ENCODE measurements at regions not wholly inside any gene's neighbourhood (a gene's known extent, or its start where the extent isn't known, plus 50 kb on each side); places are given as distances from the start of the nearest gene placed in this dataset.
"Not testable (repeated sequence)": the region's sequence is repeated elsewhere in the genome, so short reads cannot be mapped to it uniquely, and the experiment has no call there.

DNA sequence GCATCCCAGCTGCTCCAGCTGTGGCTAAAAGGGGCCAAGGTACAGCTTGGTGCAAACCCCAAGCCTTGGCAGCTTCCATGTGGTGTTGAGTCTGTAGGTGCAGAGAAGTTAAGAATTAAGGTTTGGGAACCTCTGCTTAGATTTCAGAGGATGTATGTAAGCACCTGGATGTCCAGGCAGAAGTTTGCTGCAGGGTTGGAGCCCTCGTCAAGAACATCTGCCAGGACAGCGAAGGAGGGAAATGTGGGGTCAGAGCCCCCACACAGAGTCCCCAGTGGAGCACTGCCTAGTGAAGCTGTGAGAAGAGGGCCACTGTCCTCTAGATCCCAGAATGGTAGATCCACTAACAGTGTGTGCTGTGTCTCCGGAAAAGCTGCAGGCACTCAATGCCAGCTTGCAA, 236.2 kb upstream of the ADRA1B start:
- DNase-seq (ENCODE audit: low read depth in 4 of 4, low spot score in 3 of 4): no peak

DNA sequence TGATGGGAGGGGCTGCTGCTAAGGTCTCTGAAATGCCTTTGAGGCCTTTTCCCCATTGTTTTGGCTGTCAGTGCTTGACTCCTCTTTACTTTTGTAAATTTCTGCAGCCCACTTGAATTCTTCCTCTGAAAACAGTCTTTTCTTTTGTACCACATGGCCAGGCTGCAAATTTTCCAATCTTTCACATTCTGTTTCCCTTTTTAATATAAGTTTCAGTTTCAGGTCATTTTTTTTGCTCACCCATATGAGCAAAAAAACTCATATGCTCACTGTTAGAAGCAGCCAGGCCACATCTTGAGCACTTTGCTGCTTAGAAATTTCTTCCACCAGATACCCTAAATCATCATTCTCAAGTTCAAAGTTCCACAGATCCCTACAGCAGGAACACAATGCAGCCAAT, 234.6 kb upstream of the ADRA1B start:
- no peak for DNase-seq (ENCODE audit: low read depth in 4 of 4, low spot score in 3 of 4)

DNA sequence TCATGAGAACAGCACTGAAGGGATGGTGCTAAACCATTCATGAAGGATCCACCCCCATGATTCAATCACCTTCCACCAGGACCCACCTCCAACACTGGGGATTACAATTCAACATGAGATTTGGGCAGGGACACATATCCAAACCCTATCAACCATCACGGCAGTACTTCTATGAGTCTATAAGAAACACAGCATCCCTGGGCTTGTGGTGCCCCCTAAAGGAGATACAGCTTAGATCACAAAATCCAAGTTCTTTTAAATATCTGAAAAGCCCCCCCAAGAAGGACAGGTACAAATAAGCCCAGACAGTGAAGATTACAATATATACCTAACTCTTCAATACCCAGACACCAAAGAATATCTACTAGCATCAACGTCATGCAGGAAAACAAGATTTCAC, 233.7 kb upstream of the ADRA1B start:
- no peak for DNase-seq (ENCODE audit: low read depth in 4 of 4, low spot score in 3 of 4)

DNA sequence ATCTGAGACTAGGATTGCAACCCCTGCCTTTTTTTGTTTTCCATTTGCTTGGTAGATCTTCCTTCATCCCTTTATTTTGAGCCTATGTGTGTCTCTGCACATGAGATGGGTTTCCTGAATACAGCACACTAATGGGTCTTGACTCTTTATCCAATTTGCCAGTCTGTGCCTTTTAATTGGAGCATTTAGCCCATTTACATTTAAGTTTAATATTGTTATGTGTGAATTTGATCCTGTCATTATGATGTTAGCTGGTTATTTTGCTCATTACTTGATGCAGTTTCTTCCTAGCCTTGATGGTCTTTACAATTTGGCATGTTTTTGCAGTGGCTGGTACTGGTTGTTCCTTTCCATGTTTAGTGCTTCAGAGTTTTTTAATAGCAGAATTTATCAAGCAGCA, 228.4 kb upstream of the ADRA1B start:
- not testable (repeated sequence) for DNase-seq (ENCODE audit: low read depth in 4 of 4, low spot score in 3 of 4)

DNA sequence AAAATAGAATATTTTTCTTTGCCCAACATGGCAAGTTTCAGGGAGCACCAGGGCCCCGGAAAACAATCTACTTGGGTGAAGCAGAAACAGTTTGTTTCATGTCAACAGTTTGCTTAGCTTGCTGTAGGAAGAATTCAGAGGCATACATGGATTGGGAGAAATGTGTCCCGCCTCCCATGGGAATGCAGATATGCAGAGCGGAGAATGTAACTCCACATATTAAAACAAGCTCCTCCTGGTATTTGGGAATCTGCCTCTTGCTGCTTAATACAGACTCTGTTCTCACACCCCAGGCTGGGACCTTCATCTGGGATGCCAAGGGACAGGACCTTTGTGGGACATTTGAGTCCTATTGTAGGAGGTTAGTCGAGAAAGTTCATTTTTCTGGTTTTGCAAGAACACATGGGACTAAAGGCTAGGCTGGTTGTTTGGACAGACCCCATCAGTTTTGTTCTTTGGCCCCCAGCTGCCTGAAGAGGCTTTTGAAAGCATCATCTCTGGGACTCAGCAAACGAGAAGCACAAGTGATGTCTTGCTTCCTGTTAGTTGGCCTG, 220.5 kb upstream of the ADRA1B start:
- no peak for DNase-seq (ENCODE audit: low read depth in 4 of 4, low spot score in 3 of 4)

DNA sequence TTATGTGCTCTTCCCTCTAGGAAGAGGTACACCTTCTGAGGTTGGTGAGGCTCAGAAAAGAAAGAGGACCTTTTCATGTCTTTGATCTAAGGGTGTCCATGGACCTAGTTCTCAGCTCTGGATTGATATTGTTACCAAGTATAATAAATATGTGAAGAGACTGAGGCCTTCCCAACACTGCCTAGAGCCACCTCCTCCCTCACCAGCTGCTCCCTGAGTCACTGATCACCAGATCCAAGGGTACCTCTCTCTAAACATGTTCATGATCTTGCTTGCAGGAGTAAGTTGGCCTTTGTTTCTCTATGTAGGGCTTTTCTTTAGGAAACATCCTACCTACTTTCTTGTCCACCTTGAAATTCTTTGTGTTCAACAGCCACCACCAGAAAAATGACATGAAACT, 218.8 kb upstream of the ADRA1B start:
- DNase-seq (ENCODE audit: low read depth in 4 of 4, low spot score in 3 of 4): no peak

DNA sequence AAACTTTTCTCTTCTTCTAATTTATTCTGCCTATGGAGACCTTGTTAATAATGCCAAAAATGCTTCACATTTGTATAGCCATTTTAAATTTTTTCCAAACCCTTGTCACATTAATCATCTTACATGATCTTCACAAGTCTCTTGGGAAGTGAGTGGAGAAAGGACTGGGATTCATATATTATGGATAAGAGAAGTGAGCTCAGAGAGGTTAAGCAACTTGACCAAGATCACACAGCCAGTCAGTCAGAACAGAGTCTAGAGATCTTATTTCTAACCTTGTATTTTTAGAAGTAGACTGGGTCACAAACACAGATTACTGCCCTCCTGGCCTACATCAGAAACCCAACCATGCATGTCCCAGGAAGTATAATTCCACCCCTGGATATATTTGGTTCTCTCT, 218.0 kb upstream of the ADRA1B start:
- no peak for DNase-seq (ENCODE audit: low read depth in 4 of 4, low spot score in 3 of 4)

DNA sequence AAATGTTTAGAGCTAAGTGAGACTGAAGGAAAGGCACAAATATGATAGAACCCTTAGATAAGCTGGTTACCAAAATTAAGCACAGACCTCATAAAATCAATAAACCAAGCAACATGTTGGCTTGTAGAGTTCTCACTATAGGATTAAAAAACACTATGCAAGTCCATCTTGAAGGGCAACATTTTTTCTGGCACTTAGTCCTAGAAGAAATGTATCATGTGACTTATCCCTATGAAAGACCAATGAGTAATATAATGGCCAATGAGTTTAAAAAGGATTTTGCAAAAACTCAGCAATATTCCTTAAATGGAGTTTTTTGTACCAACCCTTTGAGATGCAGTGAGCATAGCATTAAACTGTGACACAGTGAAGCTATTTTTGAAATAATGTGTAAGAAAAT, 216.3 kb upstream of the ADRA1B start:
- no peak for DNase-seq (ENCODE audit: low read depth in 4 of 4, low spot score in 3 of 4)

DNA sequence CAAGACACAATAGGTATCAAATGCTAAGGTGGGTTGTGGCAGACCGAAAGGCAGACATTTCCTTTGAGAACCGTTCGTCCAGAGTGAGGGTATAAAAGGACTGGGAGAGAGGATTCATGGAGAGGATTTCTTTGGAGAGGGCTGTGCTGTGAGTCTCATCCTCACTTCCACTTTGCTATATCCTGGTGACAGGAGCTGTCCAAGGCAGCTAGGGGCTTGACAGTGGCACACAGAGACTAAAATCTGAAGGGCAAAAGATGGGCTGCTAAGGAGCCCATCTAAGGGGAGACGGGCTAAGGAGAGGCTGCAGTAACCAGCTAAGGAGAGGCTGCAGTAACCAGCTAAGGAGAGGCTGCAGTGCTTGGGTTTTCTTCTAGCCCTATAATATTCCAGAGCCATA, 214.0 kb upstream of the ADRA1B start:
- no peak for DNase-seq (ENCODE audit: low read depth in 4 of 4, low spot score in 3 of 4)

DNA sequence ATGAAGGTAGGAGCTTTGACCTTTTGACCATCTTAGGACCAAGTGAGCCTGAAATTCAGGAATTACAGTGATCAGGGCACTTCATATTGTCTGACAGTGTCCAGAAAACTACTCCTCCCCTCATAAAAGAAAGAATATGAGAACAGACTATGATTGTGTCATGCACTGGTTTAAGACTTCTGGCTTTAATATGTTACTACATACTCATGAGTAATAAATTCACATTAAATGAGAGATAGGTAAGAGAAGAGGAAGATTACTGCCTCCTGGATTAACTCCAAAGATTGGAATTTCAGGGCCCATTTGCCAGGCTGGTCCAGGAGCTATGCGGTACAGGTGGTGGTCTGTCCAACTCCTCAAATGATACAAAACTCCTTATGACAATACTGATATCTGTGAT, 213.5 kb upstream of the ADRA1B start:
- DNase-seq (ENCODE audit: low read depth in 4 of 4, low spot score in 3 of 4): no peak

DNA sequence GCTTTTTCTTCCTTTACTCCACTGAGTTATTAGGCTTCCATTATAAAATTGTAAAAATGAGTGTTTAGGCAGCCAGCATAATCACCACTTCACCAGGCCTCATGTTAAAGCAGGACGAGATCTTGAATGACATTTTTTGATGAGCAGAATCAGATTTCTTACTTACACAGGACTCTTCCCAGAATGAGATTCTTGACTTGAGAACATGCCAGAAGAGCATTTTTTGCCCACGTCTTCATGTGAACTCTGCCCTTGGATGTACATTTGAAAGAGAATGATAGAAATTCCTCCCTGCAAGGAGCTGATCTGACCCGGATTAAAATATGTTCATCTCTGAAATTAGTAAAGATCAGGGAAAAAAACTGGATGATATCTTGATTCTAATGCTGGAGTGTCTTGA, 212.1 kb upstream of the ADRA1B start:
- no peak for DNase-seq (ENCODE audit: low read depth in 4 of 4, low spot score in 3 of 4)

DNA sequence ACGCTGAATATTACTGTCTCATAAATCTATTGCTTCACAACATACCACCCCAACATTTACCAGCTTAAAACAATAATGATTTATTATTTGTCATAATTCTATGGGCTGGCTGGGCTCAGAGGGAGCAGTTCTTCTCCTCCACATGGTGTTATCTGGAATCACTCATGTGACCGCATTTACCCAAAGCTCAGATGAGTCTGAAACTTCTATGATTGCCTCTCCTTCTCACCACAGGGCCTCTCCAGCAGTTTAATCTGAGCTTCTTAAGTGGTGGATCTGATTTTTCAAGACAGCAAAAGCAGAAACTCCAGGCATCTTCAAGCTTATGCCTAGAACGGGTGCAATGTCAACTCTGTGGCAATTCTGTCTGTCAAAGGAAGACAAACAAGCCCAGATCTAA, 210.3 kb upstream of the ADRA1B start:
- no peak for DNase-seq (ENCODE audit: low read depth in 4 of 4, low spot score in 3 of 4)

DNA sequence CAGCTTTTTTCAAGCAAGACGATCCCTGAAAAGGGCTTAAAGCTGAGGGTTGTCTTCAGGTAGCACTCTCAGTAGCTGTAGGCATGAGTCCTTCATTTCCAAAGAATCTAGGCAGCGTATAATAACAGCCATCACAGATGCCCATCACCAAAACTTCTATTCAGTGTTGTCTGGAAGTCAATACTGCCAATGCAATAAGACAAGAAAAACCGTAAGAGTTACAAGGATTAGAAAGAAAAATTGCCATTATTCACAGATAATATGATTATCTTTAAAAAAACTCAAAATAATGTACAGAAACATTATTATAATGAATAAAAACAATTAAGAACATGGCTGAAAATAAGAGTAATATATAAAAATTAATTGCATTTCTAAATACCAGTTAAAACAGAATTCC, 208.2 kb upstream of the ADRA1B start:
- no peak for DNase-seq (ENCODE audit: low read depth in 4 of 4, low spot score in 3 of 4)

DNA sequence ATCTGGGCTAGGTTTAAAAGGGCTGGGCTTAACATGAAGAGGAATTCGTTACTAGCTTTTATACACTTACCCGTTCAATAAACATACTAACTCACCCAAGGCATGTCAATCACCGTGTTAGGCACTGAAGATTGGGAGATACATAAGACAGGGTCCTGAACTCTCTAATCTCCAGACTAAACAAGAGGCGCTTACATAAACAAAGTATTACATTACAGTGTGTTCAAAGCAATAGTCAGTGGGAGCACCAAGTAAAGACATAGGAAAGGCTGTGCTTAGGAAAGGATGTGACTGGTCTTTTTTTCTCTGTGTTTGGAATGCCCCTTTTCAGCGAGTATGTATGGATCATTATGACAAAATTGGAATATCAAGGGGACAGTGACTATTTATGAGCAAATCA, 203.6 kb upstream of the ADRA1B start:
- DNase-seq (ENCODE audit: low read depth in 4 of 4, low spot score in 3 of 4): no peak

DNA sequence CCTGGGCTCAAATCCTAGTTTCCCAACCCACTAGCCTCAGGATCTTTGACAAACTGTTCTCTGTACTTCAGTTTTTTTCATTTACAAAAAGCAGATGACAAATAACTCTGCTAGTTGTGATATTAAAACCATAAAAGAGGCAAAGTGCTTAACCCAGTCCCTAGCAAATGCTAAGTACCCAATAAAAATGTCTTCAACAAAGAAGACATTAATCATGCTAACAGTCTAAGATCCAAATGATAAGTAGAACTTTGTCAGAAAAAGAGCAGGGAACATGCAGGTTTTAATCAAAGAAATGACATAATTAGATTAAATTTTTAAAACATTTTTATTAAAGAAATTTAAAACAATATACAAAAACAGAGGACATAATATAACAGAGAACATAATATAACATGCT, 203.0 kb upstream of the ADRA1B start:
- DNase-seq (ENCODE audit: low read depth in 4 of 4, low spot score in 3 of 4): no peak

DNA sequence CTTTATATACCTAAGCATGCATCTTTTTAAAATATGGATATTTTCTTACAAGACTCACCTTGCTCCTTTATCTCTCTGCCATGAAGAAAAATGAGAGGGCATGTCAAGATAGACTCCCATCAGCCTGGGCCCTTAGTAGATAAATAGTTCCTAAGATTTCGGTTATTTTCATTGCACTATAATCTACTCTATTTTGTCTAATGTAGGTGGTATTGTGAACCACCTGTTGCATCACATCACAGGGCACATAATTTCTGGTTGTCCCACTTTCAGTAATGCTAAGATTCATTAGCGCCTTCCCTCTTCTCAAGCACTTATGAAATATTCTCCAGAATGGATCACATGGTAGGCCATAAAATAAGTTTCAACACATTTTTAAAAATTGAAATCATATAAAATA, 202.5 kb upstream of the ADRA1B start:
- no peak for DNase-seq (ENCODE audit: low read depth in 4 of 4, low spot score in 3 of 4)

DNA sequence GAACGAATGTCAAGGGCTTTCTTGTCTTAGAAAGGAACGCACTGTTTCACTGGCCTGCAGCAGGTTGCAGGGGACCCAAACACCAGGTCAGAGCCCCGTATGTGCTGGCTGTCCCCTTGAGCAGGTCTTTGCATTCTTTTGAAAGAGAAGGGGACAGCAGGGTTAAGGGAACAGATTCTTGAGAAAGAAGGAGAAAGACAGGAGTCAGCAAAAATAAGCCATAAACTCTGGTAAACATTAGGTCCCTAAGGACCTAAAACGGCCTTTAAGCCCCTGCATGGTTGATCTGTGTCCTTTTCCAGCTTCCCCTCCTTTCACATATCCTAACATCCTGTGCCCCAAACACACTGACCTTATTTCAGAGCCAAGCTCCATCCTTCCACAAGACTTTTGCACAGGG, 190.8 kb upstream of the ADRA1B start:
- no peak for DNase-seq (ENCODE audit: low read depth in 4 of 4, low spot score in 3 of 4)

DNA sequence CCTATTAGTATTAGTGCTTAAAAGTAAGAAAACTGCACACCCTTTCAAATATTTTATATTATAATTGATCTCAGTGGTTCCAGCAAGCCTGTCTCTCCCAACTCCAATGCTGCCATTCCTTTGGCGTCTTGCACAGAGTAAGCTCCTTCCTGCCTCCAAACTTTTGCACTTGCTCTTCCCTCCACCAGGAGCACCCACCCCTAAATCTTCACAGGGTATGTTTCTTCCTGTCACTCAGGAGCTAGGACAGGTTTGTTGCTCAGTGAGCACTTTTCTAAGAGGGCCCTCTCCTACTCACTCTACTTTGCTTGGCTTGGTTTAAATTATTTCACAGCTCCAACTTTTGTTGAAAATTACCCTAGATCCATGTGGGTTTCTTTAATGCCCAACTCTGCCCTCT, 189.1 kb upstream of the ADRA1B start:
- DNase-seq (ENCODE audit: low read depth in 4 of 4, low spot score in 3 of 4): no peak

DNA sequence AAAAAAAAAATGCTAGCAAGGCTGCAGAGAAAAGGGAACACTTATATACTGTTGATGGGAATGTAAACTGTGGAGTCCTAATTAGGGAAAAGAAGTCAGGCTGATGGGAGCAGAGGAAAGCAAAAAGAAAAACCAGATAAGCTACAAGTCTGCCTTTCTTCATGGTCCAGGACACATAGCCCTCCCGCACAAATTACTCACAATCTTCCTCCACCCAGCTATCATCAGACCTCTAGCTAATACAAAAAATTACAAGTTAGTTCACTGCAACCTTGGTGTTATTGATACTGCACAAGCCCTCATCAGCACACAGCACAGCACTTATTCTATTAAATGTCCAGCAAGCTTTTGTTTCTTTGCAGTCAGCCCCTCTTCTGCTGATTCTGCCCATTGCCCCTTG, 186.0 kb upstream of the ADRA1B start:
- DNase-seq (ENCODE audit: low read depth in 4 of 4, low spot score in 3 of 4): no peak

DNA sequence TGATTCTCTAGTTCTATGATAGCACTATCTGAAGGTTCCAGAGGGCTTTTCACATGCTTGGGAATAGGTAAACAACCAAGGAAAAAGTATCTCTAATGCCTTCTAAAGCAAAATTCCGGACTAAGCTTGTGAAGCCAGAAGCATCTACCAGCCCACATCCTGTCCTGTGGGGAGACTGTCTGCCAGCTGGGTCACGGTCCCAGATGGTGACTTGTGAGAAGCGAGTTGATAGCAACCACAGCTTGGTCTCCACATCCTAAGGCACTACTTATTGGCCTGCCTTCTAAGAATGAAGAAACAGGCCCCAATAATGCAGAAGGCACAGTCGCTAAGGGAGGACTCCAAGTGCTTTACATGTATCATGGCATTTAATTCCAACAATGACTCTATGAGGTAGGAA, 184.1 kb upstream of the ADRA1B start:
- no peak for DNase-seq (ENCODE audit: low read depth in 4 of 4, low spot score in 3 of 4)

DNA sequence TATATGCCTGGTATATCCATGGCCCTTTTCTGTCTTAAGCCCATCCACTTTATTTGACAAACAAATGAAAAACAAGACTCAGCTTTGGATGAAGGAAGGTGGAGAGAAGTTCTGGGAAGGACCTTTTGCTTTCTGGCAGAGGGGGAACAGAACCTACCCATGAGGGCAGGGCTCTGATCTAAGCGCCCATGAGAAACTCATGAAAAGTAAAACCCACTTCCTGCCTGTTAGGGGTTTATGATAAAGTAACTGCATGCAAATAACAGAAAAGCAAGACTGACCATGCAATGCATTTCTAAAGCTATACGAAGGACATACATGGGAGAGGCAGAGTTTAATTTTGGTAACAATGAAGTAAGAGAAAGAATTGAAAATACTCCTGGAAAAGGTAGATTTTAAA, 181.9 kb upstream of the ADRA1B start:
- no peak for DNase-seq (ENCODE audit: low read depth in 4 of 4, low spot score in 3 of 4)

DNA sequence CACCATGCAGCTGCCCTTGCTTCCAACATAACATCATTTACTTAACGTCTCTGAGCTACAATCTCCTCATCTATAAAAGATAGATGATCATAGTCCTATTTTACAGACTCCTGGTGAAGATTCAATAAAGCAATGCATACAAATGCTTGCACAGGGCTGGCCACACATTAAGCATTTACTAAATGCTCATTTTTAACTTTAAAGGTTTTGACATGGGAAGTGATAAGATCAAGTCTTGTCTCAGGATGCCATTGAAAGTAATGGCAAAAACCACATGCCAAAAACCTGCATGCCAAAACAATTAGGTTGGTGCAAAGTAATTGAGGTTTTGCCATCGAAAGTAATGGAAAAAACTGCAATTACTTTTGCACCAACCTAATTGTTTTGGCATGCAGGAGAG, 181.2 kb upstream of the ADRA1B start:
- DNase-seq (ENCODE audit: low read depth in 4 of 4, low spot score in 3 of 4): no peak

DNA sequence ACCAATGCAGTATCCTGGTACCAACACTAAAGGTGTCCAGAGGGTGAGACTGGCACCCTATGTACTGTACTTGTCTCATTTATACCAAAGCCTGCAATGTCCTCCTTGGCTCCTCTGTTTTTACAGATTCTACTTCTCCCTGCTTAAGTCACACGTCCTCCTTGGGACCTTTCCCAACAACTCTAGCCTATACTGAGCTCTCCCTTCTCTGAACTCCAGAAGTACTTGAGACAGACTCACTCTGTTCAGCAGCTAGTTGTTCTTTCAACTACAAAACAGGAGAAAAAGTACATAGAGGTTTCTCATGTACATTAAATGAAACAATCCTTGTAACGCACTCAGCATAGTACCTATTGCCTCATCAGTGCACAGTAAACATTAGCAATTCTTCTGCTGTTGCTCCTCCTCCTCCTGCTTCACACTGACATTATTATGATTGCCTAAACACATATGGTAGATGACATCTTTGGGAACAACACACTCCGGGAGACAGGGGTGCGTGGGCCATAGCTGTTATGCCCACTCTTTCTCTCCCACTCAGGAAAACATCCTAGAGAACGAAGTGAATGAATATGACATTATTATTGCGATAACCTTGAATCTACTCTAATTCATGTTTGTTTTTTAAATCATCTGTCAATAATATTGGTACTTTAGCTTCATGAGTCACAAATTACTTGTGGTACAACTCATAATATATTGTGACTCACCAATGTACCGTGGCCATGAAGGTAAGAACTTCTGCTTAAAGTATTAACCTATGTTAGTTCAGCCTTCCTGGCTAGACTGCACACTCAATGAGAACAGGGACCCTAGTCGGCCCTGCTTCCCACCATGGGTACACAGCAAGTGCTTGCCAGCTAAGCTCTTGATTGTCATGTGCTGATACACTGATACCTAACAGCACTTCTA, 180.3 kb upstream of the ADRA1B start:
- DNase-seq (ENCODE audit: low read depth in 4 of 4, low spot score in 3 of 4): no peak
